Gastrocnemius medialis (tissue), 4 donors: ENCODE measurements at regions not wholly inside any gene's neighbourhood (a gene's known extent, or its start where the extent isn't known, plus 50 kb on each side); places are given as distances from the start of the nearest gene placed in this dataset.

Source experiments
- POLR2A ChIP-seq, 2 donors: fragments of 450-650 bp; IDR thresholded peaks; one replicate each; pipeline ENCODE4 v1.6.1; 2017; ENCODE audit warnings: antibody characterized with exemption in 2 of 2, mild to moderate bottlenecking in 2 of 2, moderate library complexity in 2 of 2
- TF ChIP-seq, protein P1 (sequence below), 5 experiments: fragments of 450-650 bp in 3 of 5; fragments of 200-600 bp in 2 of 5; sonication (generic) in 2 of 5; IDR thresholded peaks in 4 of 5; conservative IDR thresholded peaks in 1 of 5; 1 replicate in 4 of 5; 2 replicates in 1 of 5; pipeline ENCODE4 v1.5.1; 2016 to 2019; ENCODE audit warnings: antibody characterized with exemption in 5 of 5, mild to moderate bottlenecking in 3 of 5, moderate library complexity in 3 of 5

DNA sequence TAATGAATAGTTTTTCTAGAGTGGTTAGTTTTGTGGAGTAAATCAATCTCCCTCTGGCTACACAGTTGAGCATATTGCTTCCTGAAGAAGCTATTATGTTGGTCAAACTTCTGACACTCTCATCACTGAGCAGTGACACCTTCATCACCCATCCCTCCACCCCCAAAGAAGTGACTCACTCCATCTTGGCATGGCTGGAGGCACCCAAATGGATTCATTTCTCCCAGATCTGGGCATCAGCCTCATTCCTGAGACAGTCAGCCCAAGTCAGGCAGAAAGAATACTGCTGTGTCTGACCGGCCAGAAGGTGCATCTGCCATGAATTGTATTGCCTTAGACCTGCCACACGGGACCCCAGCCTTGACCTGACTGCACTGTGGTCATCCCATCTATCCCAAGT lies 117.0 kb upstream of the HABP2 start:
- TF ChIP-seq, protein P1, sequence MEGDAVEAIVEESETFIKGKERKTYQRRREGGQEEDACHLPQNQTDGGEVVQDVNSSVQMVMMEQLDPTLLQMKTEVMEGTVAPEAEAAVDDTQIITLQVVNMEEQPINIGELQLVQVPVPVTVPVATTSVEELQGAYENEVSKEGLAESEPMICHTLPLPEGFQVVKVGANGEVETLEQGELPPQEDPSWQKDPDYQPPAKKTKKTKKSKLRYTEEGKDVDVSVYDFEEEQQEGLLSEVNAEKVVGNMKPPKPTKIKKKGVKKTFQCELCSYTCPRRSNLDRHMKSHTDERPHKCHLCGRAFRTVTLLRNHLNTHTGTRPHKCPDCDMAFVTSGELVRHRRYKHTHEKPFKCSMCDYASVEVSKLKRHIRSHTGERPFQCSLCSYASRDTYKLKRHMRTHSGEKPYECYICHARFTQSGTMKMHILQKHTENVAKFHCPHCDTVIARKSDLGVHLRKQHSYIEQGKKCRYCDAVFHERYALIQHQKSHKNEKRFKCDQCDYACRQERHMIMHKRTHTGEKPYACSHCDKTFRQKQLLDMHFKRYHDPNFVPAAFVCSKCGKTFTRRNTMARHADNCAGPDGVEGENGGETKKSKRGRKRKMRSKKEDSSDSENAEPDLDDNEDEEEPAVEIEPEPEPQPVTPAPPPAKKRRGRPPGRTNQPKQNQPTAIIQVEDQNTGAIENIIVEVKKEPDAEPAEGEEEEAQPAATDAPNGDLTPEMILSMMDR (IDR thresholded peaks at IDR 0.05 in 4 of 5, conservative IDR thresholded peaks at IDR 0.05 in 1 of 5), result no peak
- no peak for TF ChIP-seq POLR2A (IDR thresholded peaks at IDR 0.05)
